ENCODE measurements at regions not wholly inside any gene's neighbourhood (a gene's known extent, or its start where the extent isn't known, plus 50 kb on each side); places are given as distances from the start of the nearest gene placed in this dataset.
"Not testable (repeated sequence)": the region's sequence is repeated elsewhere in the genome, so short reads cannot be mapped to it uniquely, and the experiment has no call there.

DNA sequence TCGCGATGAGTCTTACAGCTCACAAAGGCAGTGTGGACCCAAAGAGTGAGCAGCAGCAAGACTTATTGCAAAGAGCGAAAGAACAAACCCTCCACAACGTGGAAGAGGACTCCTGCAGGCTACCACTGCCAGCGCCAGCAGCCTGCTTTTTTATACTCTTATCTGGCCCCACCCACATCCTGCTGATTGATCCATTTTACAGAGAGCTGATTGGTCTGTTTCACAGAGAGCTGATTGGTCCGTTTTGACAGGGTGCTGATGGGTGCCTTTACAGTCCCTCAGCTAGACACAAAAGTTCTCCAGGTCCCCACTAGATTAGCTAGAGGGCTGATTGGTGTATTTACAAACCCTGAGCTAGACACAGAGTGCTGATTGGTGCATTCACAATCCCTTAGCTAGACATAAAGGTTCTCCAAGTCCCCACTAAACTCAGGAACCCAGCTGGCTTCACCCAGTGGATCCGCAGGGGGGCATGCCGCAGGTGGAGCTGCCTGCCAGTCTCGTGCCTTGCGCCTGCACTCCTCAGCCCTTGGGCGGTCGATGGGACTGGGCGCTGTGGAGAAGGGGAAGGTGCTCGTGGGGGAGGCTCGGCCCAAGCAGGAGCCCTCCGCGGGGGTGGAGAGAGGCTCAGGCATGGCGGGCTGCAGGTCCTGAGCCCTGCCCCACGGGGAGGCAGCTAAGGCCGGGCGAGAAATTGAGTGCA is 75.7 kb downstream of the QDPR start:
- DNase-seq: not testable (repeated sequence)

DNA sequence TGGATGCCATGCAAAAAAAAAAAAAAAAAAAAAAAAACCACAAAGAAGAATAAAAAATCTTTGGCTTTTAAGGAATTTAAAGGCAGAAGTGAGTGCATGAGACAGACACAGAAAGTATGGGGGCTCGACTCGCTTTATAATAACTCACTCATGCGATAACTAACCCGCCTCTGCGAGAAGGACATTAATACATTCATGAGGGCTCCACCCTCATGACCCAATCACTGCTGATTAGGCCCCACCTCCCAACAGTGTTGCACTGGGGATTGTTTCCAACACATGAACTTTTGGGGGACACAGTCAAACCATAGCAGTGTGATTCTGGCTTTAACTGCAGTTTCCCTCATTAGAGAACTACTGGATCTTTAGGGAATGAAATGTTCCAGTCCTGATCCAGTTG is 78.1 kb downstream of the QDPR start:
- DNase-seq: no peak

DNA sequence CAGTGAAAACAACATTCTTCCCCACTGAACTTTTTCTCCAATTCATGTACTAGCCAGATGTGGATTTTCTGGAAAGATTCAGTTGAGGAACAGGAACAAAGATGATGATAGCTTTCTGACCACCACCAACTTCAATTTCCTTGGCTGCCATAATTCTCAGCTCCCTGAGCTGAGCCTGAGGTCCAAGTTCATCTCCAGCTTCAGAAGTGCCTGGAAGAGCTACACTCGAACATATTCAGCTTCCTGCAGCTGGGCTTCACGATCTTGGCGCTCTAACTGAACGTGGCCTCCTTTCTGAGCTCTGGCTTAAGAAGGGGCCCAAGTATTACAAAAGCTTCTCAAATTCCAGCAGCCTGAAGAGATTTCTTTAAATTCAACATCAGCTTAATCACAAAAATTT is 83.9 kb downstream of the QDPR start:
- no peak for DNase-seq

DNA sequence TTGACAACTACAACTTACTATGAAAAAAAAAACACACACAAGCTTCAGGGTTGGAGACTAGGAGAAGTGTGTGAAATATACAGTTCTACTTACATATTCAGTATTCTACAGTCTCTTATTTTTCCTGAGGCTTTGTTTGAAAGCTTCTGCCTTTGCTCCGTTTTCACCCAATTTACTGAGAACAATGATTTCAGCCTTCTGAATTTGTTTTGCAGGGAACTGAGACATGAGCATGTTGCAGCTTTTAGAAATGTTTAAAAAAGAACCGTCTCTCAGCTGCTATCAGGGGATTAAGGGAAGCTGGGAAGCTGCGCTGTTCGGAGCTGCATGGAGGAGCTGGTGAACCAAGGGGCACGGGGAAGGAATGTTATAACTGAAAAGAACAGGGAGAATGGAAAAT is 85.7 kb downstream of the QDPR start:
- no peak for DNase-seq

DNA sequence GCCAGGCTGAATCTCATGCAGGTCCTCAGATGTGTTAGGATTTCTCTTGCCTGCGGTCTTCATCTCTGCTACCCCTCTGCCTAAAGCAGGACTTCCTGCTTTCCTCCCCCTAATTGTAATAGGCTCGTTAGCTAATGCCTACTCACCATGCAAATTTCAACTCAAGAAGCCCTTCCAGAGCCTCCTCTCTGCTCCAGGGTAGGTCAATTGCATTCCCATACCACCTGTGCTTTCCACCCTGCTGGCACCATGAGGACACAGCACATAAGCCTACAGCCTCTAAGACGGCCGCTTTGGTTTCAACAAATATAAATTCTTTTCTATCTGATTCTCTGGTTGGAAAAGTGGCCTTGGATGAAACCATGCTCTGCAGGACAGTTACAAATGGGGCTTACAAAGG is 93.9 kb downstream of the QDPR start:
- DNase-seq: no peak

DNA sequence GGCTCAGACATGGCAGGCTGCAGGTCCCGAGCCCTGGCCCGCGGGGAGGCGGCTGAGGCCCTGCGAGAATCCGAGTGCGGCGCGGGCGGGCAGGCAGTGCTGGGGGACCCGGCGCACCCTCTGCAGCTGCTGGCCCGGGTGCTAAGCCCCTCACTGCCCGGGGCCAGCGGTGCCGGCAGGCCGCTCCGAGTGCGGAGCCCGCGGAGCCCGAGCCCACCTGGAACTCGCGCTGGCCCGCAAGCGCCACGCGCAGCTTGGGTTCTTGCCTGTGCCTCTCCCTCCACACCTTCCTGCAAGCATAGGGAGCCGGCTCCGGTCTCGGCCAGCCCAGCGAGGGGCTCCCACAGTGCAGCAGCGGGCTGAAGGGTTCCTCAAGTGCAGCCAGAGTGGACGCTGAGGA is 97.5 kb downstream of the QDPR start:
- no peak for DNase-seq

DNA sequence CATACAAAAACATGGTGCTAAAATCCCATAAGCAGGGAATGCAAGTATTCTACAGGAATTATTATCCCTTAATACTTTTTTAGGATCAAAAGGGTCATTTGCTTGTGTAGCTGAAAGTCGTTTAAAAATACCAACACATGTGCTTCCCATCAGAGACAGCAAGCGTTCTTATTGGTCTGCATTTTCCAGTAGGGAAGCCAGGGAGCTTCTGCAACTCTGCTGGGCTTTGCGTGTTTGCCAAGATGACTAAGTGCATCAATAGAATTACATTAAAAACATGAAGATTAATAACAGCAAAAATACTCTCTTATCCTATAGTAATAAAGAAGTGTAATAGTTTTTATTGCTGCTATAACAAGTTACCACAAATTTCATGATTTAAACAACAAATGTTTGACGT is 111.2 kb downstream of the QDPR start:
- DNase-seq: no peak

DNA sequence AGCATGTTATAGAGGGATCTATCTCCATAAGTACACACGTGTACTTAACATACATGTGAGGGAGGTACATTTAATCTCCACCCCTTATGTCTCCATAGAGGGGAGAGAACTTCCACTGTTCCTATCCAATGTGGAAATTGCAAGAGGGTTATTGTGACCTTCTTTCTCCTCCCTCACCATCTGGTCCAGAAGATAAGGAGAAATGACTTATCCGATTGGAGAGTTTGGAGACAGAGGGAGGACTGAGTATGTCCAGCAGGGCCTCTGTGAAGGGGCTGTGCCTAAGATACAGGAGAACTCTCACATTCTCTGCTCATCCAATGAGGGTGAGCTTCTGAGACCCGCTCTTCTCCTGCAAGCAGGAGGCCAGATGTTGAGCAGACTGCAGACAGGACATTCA is 113.1 kb downstream of the QDPR start:
- DNase-seq: no peak

DNA sequence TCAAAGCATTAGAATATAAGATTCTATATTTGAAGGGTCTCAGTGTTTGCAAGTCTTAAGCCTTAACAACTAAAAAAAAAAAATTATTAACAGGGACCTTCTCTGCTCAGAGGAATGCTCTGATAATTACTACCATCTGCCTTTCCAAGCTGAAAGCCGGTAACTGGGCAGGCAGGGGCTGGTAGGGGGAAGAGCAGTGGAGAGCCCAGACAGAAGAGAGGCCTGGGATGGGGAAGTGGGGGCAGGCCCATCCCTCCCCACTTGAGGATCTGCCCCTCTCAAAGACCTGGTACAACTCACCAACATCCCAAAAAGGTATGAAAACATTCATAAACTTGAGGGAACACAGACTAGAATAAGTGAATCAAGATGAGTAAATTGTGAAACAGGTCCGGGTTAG is 113.9 kb downstream of the QDPR start:
- no peak for DNase-seq

DNA sequence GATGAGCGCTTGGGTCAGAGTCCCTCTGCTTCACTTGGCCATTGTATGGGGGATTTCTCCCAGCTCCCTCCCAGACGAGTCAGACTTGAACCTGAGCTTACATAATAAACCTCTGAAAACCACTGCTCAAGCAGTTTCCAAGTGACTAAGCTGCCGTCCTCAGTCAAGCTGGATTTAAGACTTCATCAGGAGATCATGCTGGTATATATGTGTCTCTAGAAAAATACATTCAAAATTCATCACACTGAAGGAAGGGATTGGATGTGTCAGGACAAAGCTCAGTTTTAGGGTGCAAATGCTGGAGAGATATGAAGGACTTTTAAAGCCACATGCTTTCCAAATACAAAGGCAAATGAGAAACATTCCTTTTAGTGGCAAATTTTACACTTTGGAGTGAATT is 114.3 kb downstream of the QDPR start:
- no peak for DNase-seq

DNA sequence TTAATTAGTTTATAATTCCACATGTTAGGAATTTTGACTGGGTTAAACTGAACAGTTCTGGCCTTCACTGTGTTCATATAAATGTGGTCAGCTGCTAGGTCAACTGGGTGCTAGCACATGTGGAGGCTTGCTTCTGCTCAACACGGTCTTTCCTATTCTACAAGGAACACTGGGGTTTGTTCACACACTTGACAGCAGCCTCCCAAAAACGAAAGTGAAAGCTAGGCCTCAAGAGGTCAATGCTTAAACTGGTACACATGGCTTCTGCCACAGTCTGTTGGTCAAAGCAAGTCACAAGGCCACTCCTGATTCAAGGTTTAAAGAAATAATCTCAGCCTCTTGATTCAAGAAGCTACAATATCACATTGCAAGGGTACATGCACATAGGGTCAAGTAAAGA is 126.5 kb downstream of the QDPR start:
- DNase-seq: no peak

DNA sequence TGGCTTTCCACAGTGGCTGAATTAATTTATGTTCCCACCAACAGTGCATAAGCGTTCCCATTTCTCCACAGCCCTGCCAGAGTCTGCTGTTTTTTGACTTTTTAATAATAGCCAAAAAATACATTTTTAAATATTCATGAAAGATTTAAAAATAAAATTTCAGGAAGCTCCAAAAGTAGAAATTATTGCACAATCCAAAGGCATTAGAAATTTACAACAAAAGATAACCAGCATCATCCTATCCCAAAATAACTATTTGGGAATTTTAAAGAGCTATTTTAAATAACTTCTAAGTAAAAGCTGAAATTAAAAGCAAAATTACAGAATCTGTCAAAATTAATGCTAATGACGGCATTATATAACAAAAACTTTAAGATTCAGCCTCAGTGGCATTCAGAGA is 131.5 kb downstream of the QDPR start:
- DNase-seq: no peak

DNA sequence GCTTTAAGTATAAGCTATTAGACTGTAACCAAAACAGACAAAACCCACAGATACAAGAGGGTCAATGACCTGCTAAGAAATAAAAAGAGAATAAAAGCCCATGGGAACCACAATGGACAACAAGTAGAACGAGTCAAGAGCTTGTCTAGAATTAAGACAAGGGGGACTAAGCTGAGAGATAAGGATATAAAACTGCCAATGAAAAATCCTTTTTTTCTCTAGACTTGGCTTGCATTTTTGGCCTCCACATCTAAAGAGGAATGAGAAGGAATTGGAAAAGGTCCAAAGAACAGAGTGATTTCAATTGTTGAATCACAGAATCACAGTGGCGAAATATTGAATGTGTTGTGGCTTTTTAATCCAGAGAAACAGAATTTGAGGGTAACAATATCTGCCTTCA is 135.7 kb downstream of the QDPR start:
- no peak for DNase-seq

DNA sequence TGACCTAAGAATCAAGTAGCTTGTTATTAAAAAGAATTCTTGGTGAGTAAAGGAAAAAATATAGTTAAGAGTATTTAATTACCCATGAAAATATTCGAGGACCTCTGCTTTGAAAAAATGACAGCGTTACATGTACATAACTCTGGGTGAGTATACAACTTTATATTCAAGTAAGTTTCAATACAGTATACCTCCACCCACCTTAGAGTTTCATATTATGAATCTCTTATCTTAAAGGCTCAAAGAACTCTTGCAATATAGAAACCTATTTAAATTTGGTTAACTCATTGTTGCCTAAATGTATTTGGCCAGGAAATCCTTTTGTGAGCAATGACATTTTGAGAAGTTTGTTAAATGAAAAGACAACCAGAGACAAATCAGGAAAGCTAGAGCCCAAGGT is 138.2 kb downstream of the QDPR start:
- DNase-seq: no peak

DNA sequence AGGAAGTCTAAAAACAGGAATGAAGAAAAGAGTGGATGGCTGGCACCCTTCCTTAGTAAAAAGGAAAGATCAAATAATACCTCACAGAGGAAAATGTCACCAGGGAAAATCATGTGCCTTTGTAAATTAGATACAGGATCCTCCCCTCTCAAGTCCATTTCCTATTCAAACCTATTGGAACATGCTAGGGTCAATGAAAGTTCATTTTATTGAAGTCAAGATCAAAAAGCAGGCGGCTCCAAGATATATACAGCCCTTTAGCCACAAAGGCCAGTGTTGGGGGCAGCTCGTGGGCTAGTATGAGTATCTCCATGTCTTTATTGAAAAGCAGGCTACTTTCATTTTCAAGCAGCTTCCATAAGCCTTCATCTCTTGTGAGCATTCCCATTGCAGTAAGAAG is 141.1 kb downstream of the QDPR start:
- DNase-seq: no peak

DNA sequence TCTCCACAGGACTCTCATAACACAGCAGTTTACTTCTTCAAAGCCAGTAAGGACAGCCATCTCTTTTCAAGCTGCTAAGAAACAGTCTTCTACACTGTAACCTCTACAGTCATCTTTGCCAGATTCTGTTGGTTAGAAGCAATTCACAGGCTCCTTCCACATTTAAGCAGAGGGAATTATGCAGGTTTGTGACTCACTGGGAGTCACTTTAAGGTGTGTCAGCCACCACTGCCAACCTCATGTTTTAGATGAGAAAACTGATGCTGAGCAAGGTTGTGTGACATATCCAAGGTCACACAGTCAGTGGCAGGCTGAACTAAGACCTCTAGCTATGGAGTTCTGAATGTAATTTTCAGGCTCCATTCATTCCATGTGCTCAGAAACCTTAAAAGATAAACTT is 143.5 kb downstream of the QDPR start:
- DNase-seq: no peak

DNA sequence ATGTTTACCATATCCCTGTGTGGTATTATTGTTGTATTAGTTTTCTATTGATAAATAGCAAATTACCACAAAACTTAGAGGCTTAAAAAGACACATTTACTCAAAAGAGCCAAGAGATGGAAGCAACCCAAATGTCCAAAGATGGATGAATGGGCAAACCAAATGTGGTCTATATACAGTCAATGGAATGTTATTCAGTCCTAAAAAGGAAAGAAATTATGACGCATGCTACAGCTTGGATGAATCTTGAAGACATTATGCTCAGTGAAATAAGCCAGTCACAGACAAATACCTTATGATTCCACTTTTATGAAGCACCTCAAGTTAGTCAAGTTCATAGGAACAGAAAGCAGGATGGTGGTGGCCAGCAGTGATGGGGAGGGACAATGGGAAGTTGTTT is 144.7 kb downstream of the QDPR start:
- DNase-seq: no peak

DNA sequence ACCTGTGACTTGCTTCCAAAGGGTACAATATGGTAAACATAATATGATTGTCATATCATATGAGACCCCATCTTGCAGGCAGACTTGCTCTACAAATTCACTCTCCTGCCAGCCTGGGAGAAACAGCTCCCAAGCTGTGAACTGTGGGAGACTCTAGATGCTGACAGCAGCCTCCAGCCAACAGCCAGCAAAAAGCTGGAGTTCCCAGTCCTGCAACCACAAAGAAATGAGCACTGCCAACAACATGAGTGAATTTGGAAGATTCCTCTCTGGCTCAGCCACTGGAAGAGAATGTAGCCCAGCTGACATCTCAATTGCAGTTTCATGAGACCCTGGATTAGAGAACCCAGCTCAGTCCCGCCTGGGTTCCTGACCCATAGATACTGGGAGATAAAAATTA is 145.4 kb downstream of the QDPR start:
- no peak for DNase-seq

DNA sequence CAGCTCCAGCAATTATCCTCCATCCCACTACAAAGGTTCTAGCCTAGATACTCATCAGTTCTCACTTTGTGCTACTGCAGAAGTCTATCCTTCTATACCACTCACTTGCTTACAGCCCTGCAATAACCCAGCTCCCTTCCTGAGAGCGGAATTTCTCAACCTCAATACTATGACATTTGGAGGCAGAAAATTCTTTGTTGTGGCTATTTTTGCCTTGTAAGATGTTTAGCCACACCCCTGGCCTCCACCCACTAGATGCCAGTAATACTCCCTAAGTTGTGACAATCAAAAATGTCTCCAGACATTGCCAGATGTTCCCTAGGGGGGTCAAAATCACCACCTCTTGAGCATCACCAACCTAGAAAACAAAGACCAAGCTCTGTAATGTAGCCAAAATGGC is 149.5 kb downstream of the QDPR start:
- DNase-seq: no peak

DNA sequence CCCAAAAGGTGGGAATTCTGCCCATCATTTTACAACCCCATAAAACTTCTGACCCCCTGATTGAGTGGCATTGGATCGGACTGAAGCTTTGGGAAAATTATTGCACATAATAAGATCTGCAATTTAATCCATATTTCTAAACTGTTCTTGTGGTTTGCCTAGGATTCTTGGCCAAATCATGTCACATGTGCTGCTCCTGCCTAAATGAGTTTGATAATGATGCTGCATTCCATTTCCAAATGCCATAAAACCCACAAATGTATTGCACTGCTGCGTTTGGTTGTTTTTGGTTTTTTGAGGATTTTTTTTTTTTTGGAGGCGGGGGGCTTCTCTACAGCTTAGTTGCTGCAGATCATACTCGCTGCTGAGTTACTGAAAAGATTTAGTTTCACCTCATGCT is 153.6 kb downstream of the QDPR start:
- no peak for DNase-seq

DNA sequence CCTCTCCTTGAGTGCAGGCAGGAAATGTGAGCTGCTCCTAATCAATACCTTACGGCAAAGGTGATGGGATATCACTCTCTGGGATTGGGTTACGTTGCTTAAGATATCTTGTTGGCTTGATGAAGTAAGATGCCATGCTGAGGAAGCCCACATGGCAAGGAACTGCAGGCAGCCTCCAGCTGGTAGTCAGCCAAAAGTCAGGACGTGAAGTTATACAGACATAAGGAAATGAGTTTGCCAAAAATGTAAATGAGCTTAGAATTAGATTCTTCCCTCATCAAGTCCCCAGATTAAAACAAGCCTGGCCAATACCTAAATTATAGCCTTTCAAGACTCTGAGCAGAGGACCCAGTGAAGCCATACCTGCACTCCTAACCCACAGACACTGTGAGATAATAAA is 155.0 kb downstream of the QDPR start:
- DNase-seq: no peak

DNA sequence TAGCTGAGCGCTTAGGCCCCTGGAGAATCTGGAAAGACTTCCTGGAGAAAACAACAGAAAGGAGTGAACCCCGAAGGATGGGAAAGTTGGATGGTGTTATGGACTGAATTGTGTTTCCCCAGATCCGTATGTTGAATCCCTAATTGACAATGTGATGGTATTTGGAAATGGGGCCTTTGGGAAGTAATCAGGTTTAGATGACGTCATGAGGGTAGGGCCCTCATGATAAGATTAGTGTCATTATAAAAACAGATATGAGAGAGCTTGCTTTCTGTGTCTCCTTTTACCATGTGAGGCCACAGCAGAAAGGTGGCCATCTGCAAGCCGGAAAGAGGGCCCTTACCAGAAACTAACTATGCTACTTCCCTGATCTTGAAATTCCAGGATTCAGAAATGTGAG is 159.5 kb downstream of the QDPR start:
- DNase-seq: no peak

DNA sequence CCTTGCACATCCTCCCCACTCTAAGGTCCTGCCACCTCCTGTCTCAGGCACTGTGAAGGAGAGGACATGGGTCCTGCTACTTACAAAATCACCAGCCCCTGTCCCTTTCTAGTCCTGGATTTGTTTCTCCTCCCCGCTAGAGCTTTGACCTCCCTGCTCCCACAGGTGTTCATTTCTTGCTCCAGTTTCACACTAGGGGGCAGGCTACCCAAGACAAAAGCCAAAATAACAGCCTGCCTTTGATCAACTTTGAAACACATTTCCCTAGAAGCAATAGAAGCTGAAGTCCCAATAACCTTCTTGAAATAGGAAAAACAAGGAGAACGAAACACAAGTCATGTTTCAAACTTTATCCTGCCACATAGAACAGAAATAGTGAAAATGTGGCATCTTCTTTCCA is 164.4 kb downstream of the QDPR start:
- DNase-seq: peak; percentile 31

DNA sequence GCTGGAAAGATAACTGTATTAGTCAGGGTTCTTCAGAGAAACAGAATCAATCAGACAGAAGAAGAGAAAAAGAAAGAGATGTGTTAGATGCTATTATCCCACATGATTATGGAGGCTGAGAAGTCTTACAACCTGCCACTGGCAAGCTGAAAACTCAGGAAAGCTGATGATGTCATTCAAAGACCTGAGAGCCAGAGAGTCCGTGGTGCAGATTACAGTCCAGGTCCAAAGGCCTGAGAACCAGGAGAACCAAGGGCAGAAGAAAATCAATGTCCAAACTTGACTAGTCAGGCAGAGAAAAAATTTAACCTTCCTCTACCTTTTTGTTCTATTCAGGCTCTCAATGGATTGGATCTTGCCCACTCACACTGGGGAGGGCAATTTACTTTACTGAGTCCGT is 172.5 kb downstream of the QDPR start:
- no peak for DNase-seq

DNA sequence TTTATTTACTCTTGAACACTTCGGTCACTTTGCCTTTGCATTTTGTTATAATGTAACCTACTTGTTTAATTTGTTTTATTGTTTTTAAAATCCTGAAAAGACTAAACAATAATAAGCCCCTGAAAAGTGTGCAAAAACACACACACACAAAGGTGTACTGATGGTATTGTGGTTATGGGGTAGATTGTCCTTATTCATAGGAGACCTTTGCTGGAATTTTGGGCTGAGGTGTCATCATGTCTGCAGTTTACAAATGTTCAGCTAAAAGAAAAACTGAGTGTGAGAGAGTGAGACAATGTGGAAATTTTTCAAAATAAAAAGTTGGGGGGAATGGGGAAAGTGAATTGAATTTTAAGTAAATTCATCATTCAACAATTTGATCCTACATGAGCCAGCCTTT is 174.9 kb downstream of the QDPR start:
- no peak for DNase-seq

DNA sequence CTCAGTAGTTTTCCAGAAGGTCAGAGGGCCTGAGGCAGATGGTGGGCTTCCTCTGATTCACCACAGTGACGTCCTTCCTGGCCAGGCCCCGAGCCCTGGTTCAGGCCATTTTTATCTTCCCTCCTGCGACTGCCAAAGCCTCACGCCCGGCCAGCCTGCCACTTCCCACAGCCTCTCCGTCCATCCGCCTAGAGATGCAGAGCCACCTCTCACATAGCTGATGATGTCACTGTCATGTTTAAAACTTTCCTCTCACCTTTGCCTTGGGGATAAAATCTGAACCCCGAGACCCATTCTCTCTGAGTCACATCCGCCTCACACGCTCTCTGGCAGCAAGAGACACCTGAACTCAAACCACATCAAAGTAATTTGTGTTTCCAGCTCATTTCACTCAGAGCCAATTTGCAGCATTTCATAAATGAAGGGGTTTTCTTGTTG is 175.3 kb downstream of the QDPR start:
- DNase-seq: peak; percentile 71
